IMR-90 (cell line): ENCODE measurements at regions not wholly inside any gene's neighbourhood (a gene's known extent, or its start where the extent isn't known, plus 50 kb on each side); places are given as distances from the start of the nearest gene placed in this dataset.

Experiments
- POLR2A ChIP-seq: IDR thresholded peaks from 2 replicates; pipeline ENCODE4 v1.6.1; 2012; ENCODE audit warnings: mild to moderate bottlenecking, low read depth, low read length
- RFX5 ChIP-seq: IDR thresholded peaks from 2 replicates; pipeline ENCODE4 v1.8.0; 2012; ENCODE audit warnings: low read depth, mild to moderate bottlenecking, low read length, moderate library complexity
- USF2 ChIP-seq: fragments of 150-350 bp; IDR thresholded peaks from 2 replicates; pipeline ENCODE4 v1.6.1; 2017; ENCODE audit warnings: mild to moderate bottlenecking, antibody characterized with exemption, low read length, low read depth
- TF ChIP-seq, protein P1 (sequence below): conservative IDR thresholded peaks from 2 replicates; pipeline ENCODE4 v1.5.1; 2012; ENCODE audit warnings: mild to moderate bottlenecking, low read depth, low read length, improper control_type of control experiment

GRCh38 chr18:43581936-43582519 is 304.7 kb upstream of the SYT4 start:
- TF ChIP-seq, protein P1, sequence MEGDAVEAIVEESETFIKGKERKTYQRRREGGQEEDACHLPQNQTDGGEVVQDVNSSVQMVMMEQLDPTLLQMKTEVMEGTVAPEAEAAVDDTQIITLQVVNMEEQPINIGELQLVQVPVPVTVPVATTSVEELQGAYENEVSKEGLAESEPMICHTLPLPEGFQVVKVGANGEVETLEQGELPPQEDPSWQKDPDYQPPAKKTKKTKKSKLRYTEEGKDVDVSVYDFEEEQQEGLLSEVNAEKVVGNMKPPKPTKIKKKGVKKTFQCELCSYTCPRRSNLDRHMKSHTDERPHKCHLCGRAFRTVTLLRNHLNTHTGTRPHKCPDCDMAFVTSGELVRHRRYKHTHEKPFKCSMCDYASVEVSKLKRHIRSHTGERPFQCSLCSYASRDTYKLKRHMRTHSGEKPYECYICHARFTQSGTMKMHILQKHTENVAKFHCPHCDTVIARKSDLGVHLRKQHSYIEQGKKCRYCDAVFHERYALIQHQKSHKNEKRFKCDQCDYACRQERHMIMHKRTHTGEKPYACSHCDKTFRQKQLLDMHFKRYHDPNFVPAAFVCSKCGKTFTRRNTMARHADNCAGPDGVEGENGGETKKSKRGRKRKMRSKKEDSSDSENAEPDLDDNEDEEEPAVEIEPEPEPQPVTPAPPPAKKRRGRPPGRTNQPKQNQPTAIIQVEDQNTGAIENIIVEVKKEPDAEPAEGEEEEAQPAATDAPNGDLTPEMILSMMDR, result no peak
- TF ChIP-seq POLR2A (no peak), RFX5 (no peak), USF2 (no peak)
